Heart left ventricle (tissue), 13 donors: ENCODE measurements at regions not wholly inside any gene's neighbourhood (a gene's known extent, or its start where the extent isn't known, plus 50 kb on each side); places are given as distances from the start of the nearest gene placed in this dataset.

Experiments
- CTCF ChIP-seq, 12 donors: fragments of 200-600 bp; sonication (generic) in 4 of 12; IDR thresholded peaks; one replicate each; pipeline versions ENCODE4 v1.5.0 to v1.8.0; 2018 to 2022; ENCODE audit warnings: antibody characterized with exemption in 12 of 12, mild to moderate bottlenecking in 5 of 12
- POLR2A ChIP-seq, 2 donors: fragments of 450-650 bp; IDR thresholded peaks; one replicate each; pipeline ENCODE4 v1.6.1; 2017; ENCODE audit warnings: antibody characterized with exemption in 2 of 2, mild to moderate bottlenecking in 2 of 2, moderate library complexity in 2 of 2
- donor health status: ischemic (EF 13 %, LVEDD 7.1; RV severe dilation, severe dysfunction).
- donor health status: DM: no; HTN: yes; CAD: no.
- donor health status: DM: no; HTN: no; CAD: no.
- donor health status: ischemic (EF 25% LVEDD 6.9; RV normal size, moderate dysfunction).
- donor health status: ischemic (EF 25% LVEDD 5.7; RV mildly dilated, moderate dysfunction).
- donor health status: ischemic (EF 35%, LVEDD 5.7; RV mildly dilated, moderate dysfunction).
- donor health status: nonischemic (EF 11% LVEDD 7.7; RV severe dilation, severe dysfunction).
- donor health status: DM: yes; HTN: yes; CAD: no.
- donor health status: PGD.
- donor health status: ischemic (EF 29% LVEDD 5.4; RV normal size, mild dysfunction).
- donor health status: nonischemic (EF 23%, LVEDD 6.1; RV moderate dilation, normal function).

DNA sequence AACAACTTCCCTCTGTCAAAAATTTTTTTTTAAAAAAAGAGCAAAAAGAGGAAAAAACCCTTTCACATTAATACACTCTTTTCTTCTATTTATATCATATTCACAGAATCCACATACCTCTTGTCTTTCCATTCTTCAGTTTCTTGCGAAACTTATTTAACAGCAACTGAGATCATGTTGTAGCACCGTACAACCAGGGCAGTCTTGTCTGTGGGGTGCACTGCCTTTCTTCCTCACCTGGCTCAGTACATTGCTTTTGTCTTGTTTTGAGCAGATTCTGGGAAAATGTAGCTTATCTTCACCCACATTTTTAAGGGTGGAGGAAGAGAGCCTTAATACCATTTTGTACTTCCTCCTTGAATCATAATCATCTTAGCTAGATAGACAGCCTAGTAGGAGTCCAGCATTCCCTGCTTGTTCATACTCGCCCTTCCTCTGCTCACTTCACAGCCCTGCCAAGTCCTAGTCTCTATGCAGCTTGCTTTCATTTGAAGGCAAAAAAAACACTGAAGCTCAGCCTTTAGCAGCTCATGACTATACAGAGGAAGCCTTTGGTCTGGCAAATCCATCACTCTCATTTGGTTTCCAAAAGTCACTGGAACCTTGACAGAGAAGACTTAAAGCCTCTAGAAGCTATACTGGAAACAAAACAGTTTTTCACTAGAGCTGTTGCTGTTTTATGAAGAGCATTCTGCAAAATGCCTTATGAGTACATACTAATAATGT lies 140.6 kb upstream of the BANK1 start:
- TF ChIP-seq CTCF (IDR thresholded peaks at IDR 0.05) (no peak), POLR2A (IDR thresholded peaks at IDR 0.05) (no peak)
